ENCODE measurements at regions not wholly inside any gene's neighbourhood (a gene's known extent, or its start where the extent isn't known, plus 50 kb on each side); places are given as distances from the start of the nearest gene placed in this dataset.

DNA sequence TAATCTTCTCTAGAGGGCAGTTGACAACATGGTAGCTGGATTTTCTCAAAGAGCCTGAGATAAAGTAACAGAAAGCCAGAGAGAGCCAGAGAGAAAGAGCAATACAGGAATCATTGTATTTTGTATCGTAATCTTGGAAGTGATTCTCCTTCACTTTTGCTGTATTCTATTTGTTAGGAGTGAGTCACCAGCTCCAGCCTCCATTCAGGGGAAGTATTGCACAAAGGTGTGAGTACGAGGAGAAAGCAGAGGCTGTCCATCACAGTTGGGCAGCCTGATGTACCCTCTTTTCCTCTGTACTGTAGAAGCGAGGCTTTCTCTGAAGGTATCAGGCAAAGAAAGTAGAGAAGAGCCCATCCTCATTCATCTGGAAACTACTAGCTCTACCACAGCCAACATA lies 176.8 kb downstream of the KCNS3 start:
- H3K4me1 ChIP-seq (replicated peaks in 1 of 4; ENCODE audit: control insufficient read depth in 3 of 4, insufficient read depth in 4 of 4, low read length in 3 of 4), result no peaks in the 10 kb centered on the region
- H3K4me2 ChIP-seq (ENCODE audit: insufficient read depth in 1 of 2, low read depth in 2 of 2, low read length in 2 of 2), result no peak overlapping the region
- H4K8ac ChIP-seq (ENCODE audit: extremely low read depth, insufficient read depth, low read length), result no peak overlapping the region
- no peaks in the 10 kb centered on the region for H3K27me3 ChIP-seq (replicated peaks in 1 of 4; ENCODE audit: control insufficient read depth in 3 of 4, extremely low read depth in 1 of 4, insufficient read depth in 3 of 4, low read length in 3 of 4)
- no peak overlapping the region for H2AFZ ChIP-seq (ENCODE audit: low read length)
- no peak overlapping the region for H3K18ac ChIP-seq (ENCODE audit: extremely low read depth, low read length)
- no peak overlapping the region for H4K91ac ChIP-seq (replicated peaks; ENCODE audit: insufficient read length, low read length)
- no peak overlapping the region for H3K14ac ChIP-seq (ENCODE audit: insufficient read length)
- no peak overlapping the region for H2BK120ac ChIP-seq (replicated peaks; ENCODE audit: low read depth, low read length)
- no peak overlapping the region for H3K9ac ChIP-seq (replicated peaks in 1 of 4; ENCODE audit: extremely low read depth in 1 of 4, low read depth in 3 of 4, low read length in 3 of 4)
- no peaks in the 10 kb centered on the region for H3K9me3 ChIP-seq (ENCODE audit: insufficient read depth in 2 of 2, low read depth in 1 of 2, low read length in 1 of 2)
- TF ChIP-seq TAF1 (IDR thresholded peaks at IDR 0.05; ENCODE audit: low read depth, low read length) (no peak), POLR2A (IDR thresholded peaks at IDR 0.05; ENCODE audit: control extremely low read depth in 1 of 2, low read depth in 2 of 2, low read length in 2 of 2) (no peak), ZNF274 (IDR thresholded peaks at IDR 0.05; ENCODE audit: borderline replicate concordance, extremely low read depth, low read length) (no peak), SIRT6 (IDR thresholded peaks at IDR 0.05; ENCODE audit: low read length) (no peak), CHD1 (IDR thresholded peaks at IDR 0.05; ENCODE audit: low read depth, low read length) (no peak), CHD2 (IDR thresholded peaks at IDR 0.05; ENCODE audit: low read length) (no peak), CEBPB (IDR thresholded peaks at IDR 0.05; ENCODE audit: low read depth, low read length) (no peak), GABPA (IDR thresholded peaks at IDR 0.05; ENCODE audit: borderline replicate concordance, insufficient read depth, low read length) (no peak)
- H3K36me3 ChIP-seq (ENCODE audit: control insufficient read depth in 2 of 4, insufficient read depth in 4 of 4, low read length in 3 of 4), result no peaks in the 10 kb centered on the region
- H3K79me2 ChIP-seq (ENCODE audit: control insufficient read depth in 1 of 2, insufficient read depth in 2 of 2, low read length in 2 of 2), result no peaks in the 10 kb centered on the region
- H4K20me1 ChIP-seq (replicated peaks in 1 of 2; ENCODE audit: control insufficient read depth in 1 of 2, insufficient read depth in 2 of 2, low read length in 2 of 2), result no peaks in the 10 kb centered on the region
- CTCF ChIA-PET (ENCODE audit: partially characterized antibody), result interaction anchor here (1.0 kb wide), 1 partner anchor 63 kb away, joined by 3 read pairs; no protein-coding TSS in a partner anchor
- no peak overlapping the region for H2BK15ac ChIP-seq (ENCODE audit: low read length)
- no peak overlapping the region for H2BK20ac ChIP-seq (ENCODE audit: low read length)
- no peak overlapping the region for H2AK5ac ChIP-seq (ENCODE audit: low read depth, low read length)
- no peak overlapping the region for H2BK12ac ChIP-seq (ENCODE audit: low read depth, low read length)
- no peaks in the 10 kb centered on the region for H3K23me2 ChIP-seq (ENCODE audit: low read depth, low read length)
- H4K5ac ChIP-seq (ENCODE audit: insufficient read length, low read depth, low read length), result no peak overlapping the region
- H3K4ac ChIP-seq (replicated peaks; ENCODE audit: insufficient read length, low read depth, low read length), result no peak overlapping the region
- FAIRE-seq (no peak), DNase-seq (ENCODE audit: low read depth in 1 of 2, low spot score in 2 of 2) (no peak)
- H3K4me3 ChIP-seq (ENCODE audit: extremely low read depth in 1 of 4, insufficient read depth in 2 of 4, low read depth in 3 of 4, low read length in 4 of 4), result no peak overlapping the region
- no peak overlapping the region for H3K56ac ChIP-seq (replicated peaks; ENCODE audit: insufficient read length, low read depth, low read length)
- H2BK5ac ChIP-seq (ENCODE audit: low read depth, low read length), result no peak overlapping the region
- H3K79me1 ChIP-seq (ENCODE audit: low read depth, low read length), result no peaks in the 10 kb centered on the region
- WGBS, 2 experiments (ENCODE audit: extremely low coverage in 1 of 2, insufficient coverage in 1 of 2, insufficient read length in 1 of 2, insufficient replicate concordance in 2 of 2, low coverage in 1 of 2, low lambda C conversion rate in 2 of 2, missing lambda C conversion rate in 1 of 2), result 90% methylated on average over 3 of the region's 3 CpGs; no CpG with 5 or more reads in 1 of the 2 experiments
- no peak overlapping the region for H3K27ac ChIP-seq (ENCODE audit: low read depth, low read length)
- H3K23ac ChIP-seq (ENCODE audit: insufficient read length), result no peak overlapping the region
- POLR2A ChIA-PET (ENCODE audit: partially characterized antibody), result no interaction called here
